ENCODE measurements at regions not wholly inside any gene's neighbourhood (a gene's known extent, or its start where the extent isn't known, plus 50 kb on each side); places are given as distances from the start of the nearest gene placed in this dataset.

- Histone ChIP-seq H3K9ac (ENCODE audit: low read depth in 1 of 2, low read length in 2 of 2) (no peak overlapping the region), H3K4me1 (ENCODE audit: control insufficient read depth in 1 of 2, insufficient read depth in 2 of 2, low read length in 2 of 2) (peaks cover 17 to 43% of the 10 kb centered on the region in 2 donors), H3K9me3 (ENCODE audit: control insufficient read depth in 1 of 2, low read length in 2 of 2) (no peaks in the 10 kb centered on the region), H3K36me3 (ENCODE audit: control insufficient read depth in 1 of 2, insufficient read depth in 2 of 2, low read length in 2 of 2) (no peaks in the 10 kb centered on the region), H3K27ac (ENCODE audit: low read depth, low read length) (no peak overlapping the region), H3K4me3 (ENCODE audit: low read depth in 1 of 2, low read length in 2 of 2) (no peak overlapping the region), H3K27me3 (ENCODE audit: control insufficient read depth in 1 of 2, insufficient read depth in 2 of 2, low read length in 2 of 2) (no peaks in the 10 kb centered on the region)
Measured at GRCh38 chr15:36511594-36511993, 67.8 kb upstream of the CDIN1 start.

GRCh38 chr15:36517758-36518157 lies 61.7 kb upstream of the CDIN1 start:
- H3K4me3 ChIP-seq (ENCODE audit: low read depth in 1 of 2, low read length in 2 of 2) = no peak overlapping the region
- no peaks in the 10 kb centered on the region for H3K4me1 ChIP-seq (ENCODE audit: control insufficient read depth in 1 of 2, insufficient read depth in 2 of 2, low read length in 2 of 2)
- no peak overlapping the region for H3K27ac ChIP-seq (ENCODE audit: low read depth, low read length)
- no peaks in the 10 kb centered on the region for H3K36me3 ChIP-seq (ENCODE audit: control insufficient read depth in 1 of 2, insufficient read depth in 2 of 2, low read length in 2 of 2)
- no peaks in the 10 kb centered on the region for H3K27me3 ChIP-seq (ENCODE audit: control insufficient read depth in 1 of 2, insufficient read depth in 2 of 2, low read length in 2 of 2)
- H3K9me3 ChIP-seq (ENCODE audit: control insufficient read depth in 1 of 2, low read length in 2 of 2) = no peaks in the 10 kb centered on the region
- no peak overlapping the region for H3K9ac ChIP-seq (ENCODE audit: low read depth in 1 of 2, low read length in 2 of 2)

GRCh38 chr15:36519067-36519466 lies 60.4 kb upstream of the CDIN1 start:
- Histone ChIP-seq H3K4me3 (ENCODE audit: low read depth in 1 of 2, low read length in 2 of 2) (no peak overlapping the region), H3K27ac (ENCODE audit: low read depth, low read length) (no peak overlapping the region), H3K27me3 (ENCODE audit: control insufficient read depth in 1 of 2, insufficient read depth in 2 of 2, low read length in 2 of 2) (no peaks in the 10 kb centered on the region), H3K9me3 (ENCODE audit: control insufficient read depth in 1 of 2, low read length in 2 of 2) (no peaks in the 10 kb centered on the region), H3K4me1 (ENCODE audit: control insufficient read depth in 1 of 2, insufficient read depth in 2 of 2, low read length in 2 of 2) (no peaks in the 10 kb centered on the region), H3K36me3 (ENCODE audit: control insufficient read depth in 1 of 2, insufficient read depth in 2 of 2, low read length in 2 of 2) (no peaks in the 10 kb centered on the region), H3K9ac (ENCODE audit: low read depth in 1 of 2, low read length in 2 of 2) (no peak overlapping the region)

- H3K9ac ChIP-seq (ENCODE audit: low read depth in 1 of 2, low read length in 2 of 2) = no peak overlapping the region
- no peaks in the 10 kb centered on the region for H3K36me3 ChIP-seq (ENCODE audit: control insufficient read depth in 1 of 2, insufficient read depth in 2 of 2, low read length in 2 of 2)
- no peaks in the 10 kb centered on the region for H3K4me1 ChIP-seq (ENCODE audit: control insufficient read depth in 1 of 2, insufficient read depth in 2 of 2, low read length in 2 of 2)
- no peaks in the 10 kb centered on the region for H3K9me3 ChIP-seq (ENCODE audit: control insufficient read depth in 1 of 2, low read length in 2 of 2)
- H3K4me3 ChIP-seq (ENCODE audit: low read depth in 1 of 2, low read length in 2 of 2) = no peak overlapping the region
- H3K27me3 ChIP-seq (ENCODE audit: control insufficient read depth in 1 of 2, insufficient read depth in 2 of 2, low read length in 2 of 2) = no peaks in the 10 kb centered on the region
- no peak overlapping the region for H3K27ac ChIP-seq (ENCODE audit: low read depth, low read length)
Measured at GRCh38 chr15:36525430-36525829, 54.0 kb upstream of the CDIN1 start.

- Histone ChIP-seq H3K36me3 (ENCODE audit: control insufficient read depth in 1 of 2, insufficient read depth in 2 of 2, low read length in 2 of 2) (no peaks in the 10 kb centered on the region), H3K27me3 (ENCODE audit: control insufficient read depth in 1 of 2, insufficient read depth in 2 of 2, low read length in 2 of 2) (no peaks in the 10 kb centered on the region), H3K4me1 (ENCODE audit: control insufficient read depth in 1 of 2, insufficient read depth in 2 of 2, low read length in 2 of 2) (no peaks in the 10 kb centered on the region), H3K9ac (ENCODE audit: low read depth in 1 of 2, low read length in 2 of 2) (no peak overlapping the region), H3K9me3 (ENCODE audit: control insufficient read depth in 1 of 2, low read length in 2 of 2) (no peaks in the 10 kb centered on the region), H3K27ac (ENCODE audit: low read depth, low read length) (no peak overlapping the region), H3K4me3 (ENCODE audit: low read depth in 1 of 2, low read length in 2 of 2) (no peak overlapping the region)
Measured at GRCh38 chr15:36527235-36528162, 51.9 kb upstream of the CDIN1 start.

GRCh38 chr15:36529296-36530011 lies 50.0 kb upstream of the CDIN1 start:
- no peaks in the 10 kb centered on the region for H3K27me3 ChIP-seq (ENCODE audit: control insufficient read depth in 1 of 2, insufficient read depth in 2 of 2, low read length in 2 of 2)
- no peaks in the 10 kb centered on the region for H3K4me1 ChIP-seq (ENCODE audit: control insufficient read depth in 1 of 2, insufficient read depth in 2 of 2, low read length in 2 of 2)
- H3K4me3 ChIP-seq (ENCODE audit: low read depth in 1 of 2, low read length in 2 of 2) = no peak overlapping the region
- H3K9me3 ChIP-seq (ENCODE audit: control insufficient read depth in 1 of 2, low read length in 2 of 2) = no peaks in the 10 kb centered on the region
- H3K36me3 ChIP-seq (ENCODE audit: control insufficient read depth in 1 of 2, insufficient read depth in 2 of 2, low read length in 2 of 2) = no peaks in the 10 kb centered on the region
- no peak overlapping the region for H3K9ac ChIP-seq (ENCODE audit: low read depth in 1 of 2, low read length in 2 of 2)
- no peak overlapping the region for H3K27ac ChIP-seq (ENCODE audit: low read depth, low read length)

Data from duodenal mucosa (tissue), 2 donors.